ENCODE measurements at regions not wholly inside any gene's neighbourhood (a gene's known extent, or its start where the extent isn't known, plus 50 kb on each side); places are given as distances from the start of the nearest gene placed in this dataset.

- H3K27ac ChIP-seq (ENCODE audit: insufficient read length, low read depth, low read length), result no peak overlapping the region
- H3K56ac ChIP-seq (ENCODE audit: insufficient read length, low read depth, low read length), result no peak overlapping the region
- no peak overlapping the region for H3K4me3 Mint-ChIP-seq
- no peak overlapping the region for H3K23ac ChIP-seq (ENCODE audit: insufficient read length, low read depth, low read length)
- H2AFZ ChIP-seq (ENCODE audit: low read length), result no peak overlapping the region
- no peak overlapping the region for H3K18ac ChIP-seq (ENCODE audit: insufficient read length, low read depth, low read length)
- H3K4me1 Mint-ChIP-seq, result peaks cover 21 to 23% of the 10 kb centered on the region in 2 experiments
- H4K8ac ChIP-seq (replicated peaks; ENCODE audit: insufficient read length, low read depth, low read length), result no peak overlapping the region
- H3K4me1 ChIP-seq (ENCODE audit: insufficient read depth, low read length), result no peaks in the 10 kb centered on the region; the same call in 1 of the 2 replicates
- no peak overlapping the region for H2BK12ac ChIP-seq (ENCODE audit: insufficient read length, low read depth, low read length)
- no peak overlapping the region for H3K14ac ChIP-seq (ENCODE audit: insufficient read depth, low read length)
- H3K79me2 ChIP-seq (ENCODE audit: insufficient read depth, low read length), result no peaks in the 10 kb centered on the region
- H3K27me3 Mint-ChIP-seq (ENCODE audit: low read depth), result no peaks in the 10 kb centered on the region; the same call in 1 of the 2 replicates
- DNase-seq, result no peak
- H2BK20ac ChIP-seq (ENCODE audit: low read depth, low read length, poor library complexity, severe bottlenecking), result no peak overlapping the region
- no CpG with 5 or more reads among the region's 8 CpGs for WGBS (ENCODE audit: extremely low coverage, insufficient read length, low lambda C conversion rate)
- no peak overlapping the region for H3K4ac ChIP-seq (ENCODE audit: low read depth, low read length)
- H4K91ac ChIP-seq (ENCODE audit: insufficient read length, low read depth, low read length), result no peak overlapping the region
- H2BK5ac ChIP-seq (ENCODE audit: insufficient read length, low read length), result no peak overlapping the region
- peaks cover 0 to 27% (median 4%) of the 10 kb centered on the region in 3 experiments; a peak in 5 of 7 replicates for H3K36me3 Mint-ChIP-seq (ENCODE audit: insufficient read depth in 1 of 3, low read depth in 3 of 3)
- H2BK15ac ChIP-seq (ENCODE audit: low read depth, low read length), result no peak overlapping the region
- no peaks in the 10 kb centered on the region for H3K23me2 ChIP-seq (ENCODE audit: insufficient read length, low read depth, low read length, poor library complexity, severe bottlenecking)
- no peaks in the 10 kb centered on the region for H3K79me1 ChIP-seq (ENCODE audit: insufficient read depth, low read depth, low read length, poor library complexity, severe bottlenecking)
- H3K27me3 ChIP-seq (ENCODE audit: insufficient read depth, low read length), result no peaks in the 10 kb centered on the region
- H2AK5ac ChIP-seq (ENCODE audit: insufficient read length, low read length), result no peak overlapping the region
- H4K5ac ChIP-seq (ENCODE audit: insufficient read length, low read depth, low read length), result no peak overlapping the region
- no peak overlapping the region for H3K9ac ChIP-seq (ENCODE audit: extremely low read depth, insufficient read length, low read length)
- H4K20me1 ChIP-seq (ENCODE audit: control insufficient read depth, insufficient read depth, insufficient read length), result no peaks in the 10 kb centered on the region
- TF ChIP-seq CTCF (conservative IDR thresholded peaks at IDR 0.05), result no peak
- H3K9me3 Mint-ChIP-seq, result peaks cover 5 to 13% of the 10 kb centered on the region in 2 experiments; a peak in 4 of 5 replicates
- H3K27ac Mint-ChIP-seq, result 0 out of 7 replicates have a peak overlapping the region, but pooled peaks of 1 of the 3 experiments have one; percentile 60
- no peaks in the 10 kb centered on the region for H3K9me3 ChIP-seq (ENCODE audit: control insufficient read depth, low read depth, low read length)
- no peak overlapping the region for H2BK120ac ChIP-seq (ENCODE audit: low read depth, low read length, poor library complexity, severe bottlenecking)
- no peak overlapping the region for H3T11ph ChIP-seq (ENCODE audit: low read length)
- H3K4me2 ChIP-seq (ENCODE audit: insufficient read depth, insufficient read length, low read length), result no peak overlapping the region
These were observed 735.7 kb downstream of the QKI start for GRCh38 chr6:164150232-164150631.

Data from H9 (cell line).